Spleen (tissue), 11 donors: ENCODE measurements at regions not wholly inside any gene's neighbourhood (a gene's known extent, or its start where the extent isn't known, plus 50 kb on each side); places are given as distances from the start of the nearest gene placed in this dataset.

Experiments
- DNase-seq: peaks from one replicate; pipeline ENCODE4 v3.0.0-alpha.2; 2020
- H3K27ac ChIP-seq, 8 donors: fragments of 200-600 bp; sonication (generic) in 7 of 8; 1 replicate in 4 of 8; 2 replicates in 4 of 8; pipeline versions ENCODE4 v1.5.0 to v1.8.0; 2016 to 2021; ENCODE audit warnings: inconsistent platforms in 4 of 8, mild to moderate bottlenecking in 4 of 8, moderate library complexity in 1 of 8
- H3K27me3 ChIP-seq, 7 donors: fragments of 200-600 bp; sonication (generic) in 6 of 7; replicated peaks in 1 of 7; 1 replicate in 4 of 7; 2 replicates in 3 of 7; pipeline versions ENCODE4 v1.5.0 to v1.8.0; 2016 to 2021; ENCODE audit warnings: inconsistent platforms in 3 of 7, mild to moderate bottlenecking in 1 of 7
- H3K36me3 ChIP-seq, 6 donors: fragments of 200-600 bp; sonication (generic) in 5 of 6; 1 replicate in 4 of 6; 2 replicates in 2 of 6; pipeline versions ENCODE4 v1.5.0 to v1.8.0; 2016 to 2021; ENCODE audit warnings: inconsistent platforms in 2 of 6
- H3K4me1 ChIP-seq, 6 donors: fragments of 200-600 bp; sonication (generic) in 5 of 6; 1 replicate in 3 of 6; 2 replicates in 3 of 6; pipeline versions ENCODE4 v1.5.0 to v1.8.0; 2016 to 2021; ENCODE audit warnings: inconsistent platforms in 3 of 6
- H3K4me3 ChIP-seq, 8 donors: fragments of 200-600 bp; sonication (generic) in 7 of 8; 1 replicate in 4 of 8; 2 replicates in 4 of 8; pipeline versions ENCODE4 v1.5.0 to v1.8.0; 2016 to 2021; ENCODE audit warnings: inconsistent platforms in 4 of 8, mild to moderate bottlenecking in 4 of 8, moderate library complexity in 2 of 8
- H3K9me3 ChIP-seq, 8 donors: fragments of 200-600 bp; sonication (generic) in 7 of 8; 1 replicate in 4 of 8; 2 replicates in 4 of 8; pipeline versions ENCODE4 v1.5.0 to v1.8.0; 2016 to 2021; ENCODE audit warnings: inconsistent platforms in 4 of 8
- POLR2A ChIP-seq, 3 donors: fragments of 450-650 bp; IDR thresholded peaks; one replicate each; pipeline ENCODE4 v1.5.1; 2017; ENCODE audit warnings: antibody characterized with exemption in 3 of 3, mild to moderate bottlenecking in 1 of 3
- POLR2AphosphoS5 ChIP-seq, 3 donors: sonication (generic); formaldehyde crosslinking; IDR thresholded peaks; one replicate each; pipeline ENCODE4 v1.5.1; 2017; ENCODE audit warnings: antibody characterized with exemption in 3 of 3
- WGBS, 5 donors: extraction: QIAGEN DNeasy Blood & Tissue Kit in 3 of 5; methylation state at CpG; one replicate each; pipeline versions ENCODE4 v1.1.5 to v1.1.7; 2013 to 2018; 5-methylcytosine and 5-hydroxymethylcytosine counted together
- intact Hi-C: fragments of 100-400 bp; cut with DNase I; formaldehyde crosslinking; loops from one replicate; pipeline ENCODE4 v1.15.0; 2023; ENCODE audit warnings: low total_unique reads
- TF ChIP-seq, protein P1 (sequence below), 11 experiments: fragments of 200-600 bp in 7 of 11; fragments of 450-650 bp in 4 of 11; sonication (generic) in 4 of 11; IDR thresholded peaks in 8 of 11; conservative IDR thresholded peaks in 3 of 11; 1 replicate in 7 of 11; 2 replicates in 4 of 11; pipeline versions ENCODE4 v1.4.0 to v1.8.0; 2016 to 2021; ENCODE audit warnings: antibody characterized with exemption in 11 of 11, inconsistent platforms in 4 of 11, mild to moderate bottlenecking in 1 of 11
- donor health status: healthy with polysubstance abuse.
- donor health status: DM: no; HTN: no; CAD: no; lungs with moderate emphysema.
- donor health status: DM: no; HTN: no; CAD: no.
- donor health status: Bipolar disorder and iron deficiency.
- donor health status: healthy.
- donor health status: DM: no; HTN: no; CAD: no.
- donor health status: DM: yes; HTN: yes; CAD: no.

DNA sequence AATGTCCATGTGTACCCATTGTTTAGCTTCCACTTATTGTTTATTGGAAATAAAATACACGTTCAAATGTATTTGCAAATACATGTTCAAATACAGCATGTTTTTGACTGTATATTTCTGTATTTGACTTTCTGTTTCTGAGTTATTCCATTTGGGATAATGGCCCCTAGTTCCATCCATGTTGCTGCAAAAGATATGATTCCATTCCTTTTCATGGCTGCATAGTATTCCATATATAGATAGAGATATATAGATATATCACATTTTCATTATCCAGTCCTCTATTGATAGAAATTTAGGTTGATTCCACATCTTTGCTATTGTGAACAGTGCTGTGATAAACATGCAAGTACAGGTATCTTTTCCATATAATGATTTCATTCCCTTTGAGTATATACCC is 241.4 kb upstream of the SOX2 start:
- H3K9me3 ChIP-seq: peaks cover 0 to 60% (median 51%) of the 10 kb centered on the region in 8 donors
- intact Hi-C loops: no loop called here
- WGBS, 5 donors: 79 to 98% (median 86%) methylated on average over 1 of the region's 1 CpG

DNA sequence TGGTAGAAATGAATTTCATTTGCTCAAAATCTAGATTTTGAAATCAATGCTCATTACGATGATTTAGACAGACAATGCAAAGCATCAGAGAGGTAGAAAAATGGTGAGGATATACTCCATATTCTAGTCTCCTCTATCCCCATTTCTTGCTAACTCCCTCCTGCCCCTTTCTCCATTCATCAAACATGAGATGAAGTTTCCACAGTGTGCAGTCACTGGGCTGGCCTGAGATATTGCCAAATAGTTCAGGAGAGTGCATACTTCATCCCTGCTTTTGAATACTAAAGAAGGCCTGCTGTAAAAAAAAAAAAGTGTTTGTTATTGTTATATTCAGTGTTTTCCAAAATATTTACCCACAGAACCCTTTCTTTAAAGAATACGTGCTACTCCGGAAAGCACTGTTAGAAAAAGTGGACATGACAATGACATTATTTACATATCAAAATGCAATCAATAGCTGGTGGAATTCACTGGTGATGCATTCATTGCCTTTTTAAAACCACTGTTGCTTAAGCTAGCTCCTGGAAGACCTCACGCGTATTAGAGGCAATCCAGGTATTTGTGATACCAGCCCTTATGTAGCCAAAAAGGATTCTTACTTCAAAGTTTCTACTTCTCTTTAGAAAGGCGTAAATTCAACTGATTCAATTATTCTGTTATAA is 247.6 kb upstream of the SOX2 start:
- WGBS, 5 donors: 84 to 92% (median 88%) methylated on average over 6 of the region's 6 CpGs

More for the DNA sequence above, 241.4 kb upstream of the SOX2 start:
- H3K27me3 ChIP-seq: no peaks in the 10 kb centered on the region
- no peak overlapping the region for H3K4me3 ChIP-seq
- TF ChIP-seq POLR2A (IDR thresholded peaks at IDR 0.05) (no peak), POLR2AphosphoS5 (IDR thresholded peaks at IDR 0.05) (no peak)
- TF ChIP-seq, protein P1, sequence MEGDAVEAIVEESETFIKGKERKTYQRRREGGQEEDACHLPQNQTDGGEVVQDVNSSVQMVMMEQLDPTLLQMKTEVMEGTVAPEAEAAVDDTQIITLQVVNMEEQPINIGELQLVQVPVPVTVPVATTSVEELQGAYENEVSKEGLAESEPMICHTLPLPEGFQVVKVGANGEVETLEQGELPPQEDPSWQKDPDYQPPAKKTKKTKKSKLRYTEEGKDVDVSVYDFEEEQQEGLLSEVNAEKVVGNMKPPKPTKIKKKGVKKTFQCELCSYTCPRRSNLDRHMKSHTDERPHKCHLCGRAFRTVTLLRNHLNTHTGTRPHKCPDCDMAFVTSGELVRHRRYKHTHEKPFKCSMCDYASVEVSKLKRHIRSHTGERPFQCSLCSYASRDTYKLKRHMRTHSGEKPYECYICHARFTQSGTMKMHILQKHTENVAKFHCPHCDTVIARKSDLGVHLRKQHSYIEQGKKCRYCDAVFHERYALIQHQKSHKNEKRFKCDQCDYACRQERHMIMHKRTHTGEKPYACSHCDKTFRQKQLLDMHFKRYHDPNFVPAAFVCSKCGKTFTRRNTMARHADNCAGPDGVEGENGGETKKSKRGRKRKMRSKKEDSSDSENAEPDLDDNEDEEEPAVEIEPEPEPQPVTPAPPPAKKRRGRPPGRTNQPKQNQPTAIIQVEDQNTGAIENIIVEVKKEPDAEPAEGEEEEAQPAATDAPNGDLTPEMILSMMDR (IDR thresholded peaks at IDR 0.05 in 8 of 11, conservative IDR thresholded peaks at IDR 0.05 in 3 of 11): no peak
- no peak overlapping the region for H3K27ac ChIP-seq
- no peak for DNase-seq
- no peaks in the 10 kb centered on the region for H3K4me1 ChIP-seq
- no peaks in the 10 kb centered on the region for H3K36me3 ChIP-seq

DNA sequence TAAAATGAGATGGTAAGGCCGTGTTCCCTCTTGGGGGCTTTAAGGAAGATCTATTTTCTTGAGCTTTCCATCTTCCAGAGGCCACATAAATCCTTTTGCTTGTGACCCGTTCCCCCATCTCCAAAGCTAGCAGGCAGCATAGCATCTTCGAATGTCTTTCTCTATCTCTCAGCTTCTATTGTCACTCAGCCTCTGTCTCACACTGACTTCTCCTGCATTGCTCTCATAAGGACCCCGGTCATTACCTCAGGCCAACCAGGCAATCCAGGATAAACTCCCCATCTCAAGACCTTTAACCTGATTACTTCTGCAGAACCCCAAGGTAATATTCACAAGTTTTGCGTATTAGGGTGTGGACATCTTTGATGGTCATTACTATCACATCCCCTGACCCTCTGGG is 250.3 kb upstream of the SOX2 start:
- DNase-seq: no peak
- WGBS, 5 donors: 83 to 91% (median 85%) methylated on average over 5 of the region's 5 CpGs
- no peaks in the 10 kb centered on the region for H3K9me3 ChIP-seq
- intact Hi-C loops: no loop called here
- H3K36me3 ChIP-seq: no peaks in the 10 kb centered on the region
- H3K4me1 ChIP-seq: no peaks in the 10 kb centered on the region
- TF ChIP-seq POLR2A (IDR thresholded peaks at IDR 0.05) (no peak), POLR2AphosphoS5 (IDR thresholded peaks at IDR 0.05) (no peak)
- TF ChIP-seq, protein P1 (IDR thresholded peaks at IDR 0.05 in 8 of 11, conservative IDR thresholded peaks at IDR 0.05 in 3 of 11): no peak
- H3K27ac ChIP-seq: no peak overlapping the region
- no peak overlapping the region for H3K4me3 ChIP-seq
- no peaks in the 10 kb centered on the region for H3K27me3 ChIP-seq

More for the DNA sequence above, 247.6 kb upstream of the SOX2 start:
- intact Hi-C loops: no loop called here
- no peak for DNase-seq
- H3K9me3 ChIP-seq: peaks cover 0 to 2% (median 0%) of the 10 kb centered on the region in 8 donors
- TF ChIP-seq POLR2AphosphoS5 (IDR thresholded peaks at IDR 0.05) (no peak), POLR2A (IDR thresholded peaks at IDR 0.05) (no peak)
- TF ChIP-seq, protein P1 (IDR thresholded peaks at IDR 0.05 in 8 of 11, conservative IDR thresholded peaks at IDR 0.05 in 3 of 11): no peak
- no peaks in the 10 kb centered on the region for H3K27me3 ChIP-seq
- H3K36me3 ChIP-seq: no peaks in the 10 kb centered on the region
- no peak overlapping the region for H3K27ac ChIP-seq
- no peaks in the 10 kb centered on the region for H3K4me1 ChIP-seq
- no peak overlapping the region for H3K4me3 ChIP-seq

DNA sequence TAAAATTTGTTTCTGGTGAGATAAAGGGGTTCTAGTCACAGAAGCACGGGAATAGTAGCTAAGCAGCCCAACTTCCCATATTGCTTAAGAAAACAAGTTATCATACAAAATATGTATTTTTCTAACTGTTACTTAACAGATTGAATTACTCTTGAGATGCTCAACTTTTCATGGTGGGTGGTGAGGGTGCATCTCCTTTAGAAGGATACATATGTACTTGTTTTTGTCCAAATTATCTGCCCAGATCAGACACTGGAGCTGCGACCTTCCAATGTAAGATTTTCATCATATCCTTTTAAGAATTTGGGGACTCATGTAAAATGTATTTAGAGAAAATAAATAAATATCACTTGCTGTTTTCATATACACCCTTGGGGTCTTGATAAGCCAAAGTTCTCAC is 252.2 kb upstream of the SOX2 start:
- intact Hi-C loops: no loop called here
- WGBS, 5 donors: 81 to 90% (median 83%) methylated on average over 2 of the region's 2 CpGs
- H3K4me3 ChIP-seq: no peak overlapping the region
- no peaks in the 10 kb centered on the region for H3K36me3 ChIP-seq
- no peaks in the 10 kb centered on the region for H3K9me3 ChIP-seq
- H3K27ac ChIP-seq: no peak overlapping the region
- H3K27me3 ChIP-seq: no peaks in the 10 kb centered on the region
- no peak for DNase-seq
- TF ChIP-seq, protein P1 (IDR thresholded peaks at IDR 0.05 in 8 of 11, conservative IDR thresholded peaks at IDR 0.05 in 3 of 11): no peak
- TF ChIP-seq POLR2A (IDR thresholded peaks at IDR 0.05): no peak
- no peak for TF ChIP-seq POLR2AphosphoS5 (IDR thresholded peaks at IDR 0.05)
- no peaks in the 10 kb centered on the region for H3K4me1 ChIP-seq
